Cardiac septum (tissue), 1 donor: ENCODE measurements at regions not wholly inside any gene's neighbourhood (a gene's known extent, or its start where the extent isn't known, plus 50 kb on each side); places are given as distances from the start of the nearest gene placed in this dataset.

Source experiments
- DNase-seq: peaks from one replicate; pipeline ENCODE4 v3.0.0-alpha.2; 2020; ENCODE audit warnings: low spot score
- intact Hi-C: fragments of 100-400 bp; cut with DNase I; formaldehyde crosslinking; loops from one replicate; pipeline ENCODE4 v1.14.0; 2022
- donor health status: DM: no; HTN: no; CAD: no.

- DNase-seq = no peak
- intact Hi-C loops = no loop called here
Observed at GRCh38 chr16:76204249-76204648, 73.0 kb upstream of the CNTNAP4 start.

DNA sequence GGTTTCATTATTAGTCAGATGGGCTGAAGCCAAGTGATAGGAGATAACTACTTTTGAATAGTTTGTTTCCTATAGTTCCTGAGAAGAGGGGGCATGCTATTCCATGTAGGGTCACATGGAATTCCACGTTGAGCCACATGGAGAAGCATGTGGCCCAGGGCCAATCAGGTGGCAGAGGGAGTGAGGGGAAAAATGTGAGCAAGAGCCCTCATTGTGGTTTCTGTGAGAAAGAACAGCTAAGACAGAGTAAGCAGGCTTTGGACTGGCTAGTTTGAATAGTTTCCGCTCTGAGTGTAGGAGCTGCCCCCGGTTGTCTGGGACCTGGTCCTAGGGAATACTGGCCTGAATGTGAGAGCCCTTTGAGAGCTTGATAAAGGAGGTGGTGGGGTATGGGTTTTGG lies 69.9 kb upstream of the CNTNAP4 start:
- DNase-seq = no peak

GRCh38 chr16:76210157-76210556 lies 67.0 kb upstream of the CNTNAP4 start:
- no peak for DNase-seq
- intact Hi-C loops = no loop called here

More for the DNA sequence above, 69.9 kb upstream of the CNTNAP4 start:
- intact Hi-C loops = no loop called here

DNA sequence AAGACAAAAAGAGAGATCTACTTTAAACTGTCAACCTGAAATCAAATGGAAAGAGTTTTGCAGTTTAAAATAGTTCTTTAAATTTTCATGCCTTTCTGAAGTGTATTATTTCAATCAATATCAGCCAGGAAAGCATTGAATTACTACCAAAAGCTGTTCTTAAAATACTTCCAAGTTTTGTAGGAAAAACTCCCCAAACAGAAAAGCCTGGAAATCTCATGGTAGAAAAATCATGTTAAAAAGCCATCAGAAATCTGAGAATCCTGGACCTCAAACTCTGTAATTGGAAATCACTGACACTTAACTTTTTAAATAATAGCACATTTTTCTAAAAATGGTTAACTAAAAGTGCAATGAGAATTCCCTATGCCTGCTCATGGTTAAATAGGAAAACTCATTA lies 63.3 kb upstream of the CNTNAP4 start:
- intact Hi-C loops = no loop called here
- no peak for DNase-seq

- intact Hi-C loops = no loop called here
- no peak for DNase-seq
Observed at GRCh38 chr16:76214856-76215255, 62.3 kb upstream of the CNTNAP4 start.

- intact Hi-C loops = no loop called here
- no peak for DNase-seq
Observed at GRCh38 chr16:76222087-76222486, 55.1 kb upstream of the CNTNAP4 start.

GRCh38 chr16:76222853-76223252 lies 54.3 kb upstream of the CNTNAP4 start:
- intact Hi-C loops = no loop called here
- no peak for DNase-seq

DNA sequence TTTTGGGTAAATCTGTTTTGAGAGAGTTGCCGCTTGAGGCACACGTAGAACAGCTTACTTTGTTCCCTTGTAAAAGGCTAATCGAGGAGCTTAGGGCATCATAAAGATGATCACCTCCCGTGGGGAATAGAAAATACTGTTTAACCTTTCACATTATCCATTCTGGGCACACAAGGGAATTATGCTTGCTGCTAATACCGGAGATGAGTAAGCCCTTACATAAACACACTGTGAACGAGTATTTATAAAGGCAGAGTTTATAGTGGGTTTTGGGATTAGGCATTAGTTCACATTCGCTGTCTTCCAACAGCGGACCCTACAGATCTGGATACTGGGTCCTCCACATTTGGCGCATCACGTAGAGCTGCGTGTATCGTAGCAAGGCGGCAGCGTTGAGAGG lies 51.2 kb upstream of the CNTNAP4 start:
- no peak for DNase-seq
- intact Hi-C loops = no loop called here

DNA sequence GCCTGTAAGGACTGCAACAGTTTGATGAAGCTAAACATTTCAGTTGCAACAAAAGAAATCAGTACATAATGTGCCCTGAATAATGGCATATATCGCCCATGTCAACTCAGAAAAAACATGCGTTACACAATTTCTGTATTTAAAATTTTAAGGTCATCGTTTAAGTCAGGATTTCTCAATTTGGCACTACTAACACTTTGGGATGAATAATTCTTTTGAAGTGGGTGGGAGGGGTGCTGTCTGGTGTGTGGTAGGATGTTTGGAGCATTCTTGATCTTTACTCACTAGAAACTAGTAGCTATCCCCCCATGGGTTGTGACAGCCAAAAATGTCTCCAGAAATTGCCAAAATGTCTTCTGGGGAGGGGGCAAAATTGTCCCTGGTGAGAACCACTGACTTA lies 50.7 kb upstream of the CNTNAP4 start:
- intact Hi-C loops = no loop called here
- DNase-seq = no peak
